AG09309 (cell line): ENCODE measurements at regions not wholly inside any gene's neighbourhood (a gene's known extent, or its start where the extent isn't known, plus 50 kb on each side); places are given as distances from the start of the nearest gene placed in this dataset.

Experiments used
- DNase-seq: peaks from one replicate; pipeline ENCODE4 v3.0.0-alpha.2; 2010; ENCODE audit warnings: low read depth
- H3K4me3 ChIP-seq: 2 replicates; pipeline ENCODE4 v1.5.1; 2011; ENCODE audit warnings: mild to moderate bottlenecking, low read depth, low read length, moderate library complexity; ENCODE audit not compliant: control insufficient read depth
- TF ChIP-seq, protein P1 (sequence below): IDR thresholded peaks from 2 replicates; pipeline ENCODE4 v1.5.1; 2011; ENCODE audit warnings: mild to moderate bottlenecking, low read depth, low read length, inconsistent platforms; ENCODE audit not compliant: insufficient read depth, control insufficient read depth; ENCODE audit errors: missing control alignments

GRCh38 chr6:6880745-6881437 is 226.9 kb upstream of the RREB1 start:
- TF ChIP-seq, protein P1, sequence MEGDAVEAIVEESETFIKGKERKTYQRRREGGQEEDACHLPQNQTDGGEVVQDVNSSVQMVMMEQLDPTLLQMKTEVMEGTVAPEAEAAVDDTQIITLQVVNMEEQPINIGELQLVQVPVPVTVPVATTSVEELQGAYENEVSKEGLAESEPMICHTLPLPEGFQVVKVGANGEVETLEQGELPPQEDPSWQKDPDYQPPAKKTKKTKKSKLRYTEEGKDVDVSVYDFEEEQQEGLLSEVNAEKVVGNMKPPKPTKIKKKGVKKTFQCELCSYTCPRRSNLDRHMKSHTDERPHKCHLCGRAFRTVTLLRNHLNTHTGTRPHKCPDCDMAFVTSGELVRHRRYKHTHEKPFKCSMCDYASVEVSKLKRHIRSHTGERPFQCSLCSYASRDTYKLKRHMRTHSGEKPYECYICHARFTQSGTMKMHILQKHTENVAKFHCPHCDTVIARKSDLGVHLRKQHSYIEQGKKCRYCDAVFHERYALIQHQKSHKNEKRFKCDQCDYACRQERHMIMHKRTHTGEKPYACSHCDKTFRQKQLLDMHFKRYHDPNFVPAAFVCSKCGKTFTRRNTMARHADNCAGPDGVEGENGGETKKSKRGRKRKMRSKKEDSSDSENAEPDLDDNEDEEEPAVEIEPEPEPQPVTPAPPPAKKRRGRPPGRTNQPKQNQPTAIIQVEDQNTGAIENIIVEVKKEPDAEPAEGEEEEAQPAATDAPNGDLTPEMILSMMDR = no peak
- no peak overlapping the region for H3K4me3 ChIP-seq
- no peak for DNase-seq

DNA sequence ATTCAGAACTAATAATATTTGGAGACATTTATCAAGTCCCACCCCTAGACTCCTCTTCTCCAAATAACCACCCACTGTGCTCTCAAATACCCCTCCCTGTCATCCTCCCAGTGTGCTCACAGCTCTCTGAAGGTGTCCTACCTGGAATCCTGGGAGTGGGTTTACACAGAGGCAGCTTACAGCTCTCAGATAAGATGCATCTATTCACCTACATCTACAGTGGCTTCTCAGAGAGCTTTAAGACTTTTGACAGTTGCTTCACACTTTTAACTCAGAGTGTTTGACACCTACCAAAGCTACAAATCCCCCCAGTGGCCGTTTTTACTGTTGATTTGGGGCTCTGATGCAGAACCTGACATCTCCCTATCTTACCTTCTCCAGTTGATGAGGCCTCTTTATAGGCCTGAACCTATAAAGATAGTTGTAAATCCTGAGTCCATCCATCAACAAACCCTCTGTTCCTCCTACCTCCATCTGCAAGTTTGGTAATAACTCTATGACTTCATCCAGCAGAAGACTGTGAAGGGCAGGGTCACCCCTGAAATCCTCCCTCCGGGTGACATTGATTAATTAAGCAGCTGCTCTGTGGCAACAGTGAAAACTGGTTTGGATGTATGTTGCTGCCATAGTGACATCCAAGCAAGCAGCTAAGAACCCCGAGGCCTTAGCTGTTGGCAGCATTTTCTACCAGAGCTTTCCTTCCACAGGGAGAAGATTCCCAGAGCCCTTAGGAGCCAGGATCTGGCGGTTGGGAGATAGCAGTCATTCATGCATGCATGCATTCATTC is 226.1 kb upstream of the RREB1 start:
- H3K4me3 ChIP-seq = no peak overlapping the region
- TF ChIP-seq, protein P1 = no peak
- no peak for DNase-seq

DNA sequence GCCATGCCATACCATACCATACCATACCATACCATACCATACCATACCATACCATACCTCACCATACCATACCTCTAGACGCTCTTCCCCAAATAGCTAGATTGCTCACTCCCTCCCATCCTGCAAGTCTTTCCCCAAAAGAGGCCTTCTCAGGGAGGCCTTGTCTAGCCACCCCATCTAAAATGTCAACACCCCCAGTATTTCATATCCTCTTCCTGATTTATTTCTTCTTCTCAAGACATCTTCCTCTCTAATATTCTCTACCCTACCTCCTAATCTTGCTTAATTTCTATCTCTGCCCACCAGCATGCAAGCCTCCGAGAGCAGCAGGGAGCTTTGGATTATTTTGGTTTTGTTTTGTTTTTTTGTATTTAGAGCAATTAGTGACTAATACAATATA is 225.2 kb upstream of the RREB1 start:
- TF ChIP-seq, protein P1 = no peak
- no peak overlapping the region for H3K4me3 ChIP-seq
- DNase-seq = no peak

GRCh38 chr6:6883011-6883410 is 224.8 kb upstream of the RREB1 start:
- no peak overlapping the region for H3K4me3 ChIP-seq
- no peak for DNase-seq
- TF ChIP-seq, protein P1 = no peak

- H3K4me3 ChIP-seq = no peak overlapping the region
- peak; percentile 28 for DNase-seq
- TF ChIP-seq, protein P1 = no peak
These were observed 223.6 kb upstream of the RREB1 start for GRCh38 chr6:6884193-6884627.

DNA sequence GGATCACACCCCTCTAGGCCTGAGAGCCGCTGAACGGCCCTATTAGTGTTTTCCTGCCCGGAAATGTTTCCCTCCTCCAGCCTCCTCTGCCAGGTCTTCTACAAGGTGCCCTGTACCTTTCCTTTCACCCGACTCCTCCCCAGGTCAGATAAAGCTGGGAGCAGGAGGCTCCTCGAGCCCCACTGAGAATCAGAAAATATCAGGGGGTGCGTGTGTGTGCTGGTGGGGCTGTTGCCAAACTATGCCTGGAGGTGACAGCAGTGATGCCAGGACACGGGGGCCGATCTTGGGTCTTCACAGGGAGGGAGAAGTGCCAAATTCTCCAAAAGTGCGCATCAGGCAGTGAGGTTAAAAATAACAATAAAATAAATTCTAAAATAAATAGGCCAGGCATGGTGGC is 222.8 kb upstream of the RREB1 start:
- DNase-seq = no peak
- TF ChIP-seq, protein P1 = no peak
- no peak overlapping the region for H3K4me3 ChIP-seq
